ENCODE measurements at regions not wholly inside any gene's neighbourhood (a gene's known extent, or its start where the extent isn't known, plus 50 kb on each side); places are given as distances from the start of the nearest gene placed in this dataset.

- no peaks in the 10 kb centered on the region for H3K9me2 ChIP-seq
- no peak for DNase-seq
- no peak overlapping the region for H2AFZ ChIP-seq (ENCODE audit: low read depth)
- no peak overlapping the region for H3K27ac ChIP-seq (ENCODE audit: low read depth in 2 of 2, low read length in 1 of 2)
- H3K79me2 ChIP-seq (ENCODE audit: insufficient read depth): no peaks in the 10 kb centered on the region
- no peaks in the 10 kb centered on the region for H3F3A ChIP-seq (replicated peaks; ENCODE audit: insufficient read depth)
- no peaks in the 10 kb centered on the region; the same call in 1 of the 2 replicates for H3K9me3 ChIP-seq
- no peak overlapping the region for H3K4me3 ChIP-seq (ENCODE audit: low read depth in 2 of 2, low read length in 1 of 2)
- ChIA-PET CTCF (no interaction called here), POLR2A (no interaction called here)
- H3K36me3 ChIP-seq (replicated peaks in 1 of 2; ENCODE audit: control insufficient read depth in 1 of 2, insufficient read depth in 2 of 2, low read length in 1 of 2): no peaks in the 10 kb centered on the region
- H3K27me3 ChIP-seq (ENCODE audit: insufficient read depth): no peaks in the 10 kb centered on the region
- WGBS (ENCODE audit: low lambda C conversion rate): 36% methylated on average over 1 of the region's 1 CpG
- H3K9ac ChIP-seq: no peak overlapping the region
- H3K4me1 ChIP-seq (ENCODE audit: control insufficient read depth in 1 of 2, insufficient read depth in 2 of 2, low read depth in 1 of 2, low read length in 1 of 2): no peaks in the 10 kb centered on the region
- no peak for TF ChIP-seq REST (IDR thresholded peaks at IDR 0.05; ENCODE audit: low read depth, low read length)
- TF ChIP-seq RXRA (IDR thresholded peaks at IDR 0.05; ENCODE audit: borderline replicate concordance, low read depth): no peak
- TF ChIP-seq TAF1 (IDR thresholded peaks at IDR 0.05; ENCODE audit: borderline replicate concordance, low read depth, low read length): no peak
- no peak for TF ChIP-seq GABPA (IDR thresholded peaks at IDR 0.05; ENCODE audit: low read depth)
- H3K4me2 ChIP-seq: no peak overlapping the region
- H4K20me1 ChIP-seq (ENCODE audit: insufficient read depth): no peaks in the 10 kb centered on the region
Measured at GRCh38 chr3:1010228-1010627, 82.6 kb upstream of the CNTN6 start.

GRCh38 chr3:1015826-1016225, 77.0 kb upstream of the CNTN6 start:
- Histone ChIP-seq H3K4me1 (ENCODE audit: control insufficient read depth in 1 of 2, insufficient read depth in 2 of 2, low read depth in 1 of 2, low read length in 1 of 2) (no peaks in the 10 kb centered on the region), H3K27ac (ENCODE audit: low read depth in 2 of 2, low read length in 1 of 2) (no peak overlapping the region), H3F3A (replicated peaks; ENCODE audit: insufficient read depth) (no peaks in the 10 kb centered on the region), H3K4me3 (ENCODE audit: low read depth in 2 of 2, low read length in 1 of 2) (no peak overlapping the region), H2AFZ (ENCODE audit: low read depth) (no peak overlapping the region), H3K9me3 (no peaks in the 10 kb centered on the region; the same call in 1 of the 2 replicates), H3K4me2 (no peak overlapping the region), H3K79me2 (ENCODE audit: insufficient read depth) (no peaks in the 10 kb centered on the region), H3K36me3 (replicated peaks in 1 of 2; ENCODE audit: control insufficient read depth in 1 of 2, insufficient read depth in 2 of 2, low read length in 1 of 2) (no peaks in the 10 kb centered on the region), H4K20me1 (ENCODE audit: insufficient read depth) (no peaks in the 10 kb centered on the region), H3K9me2 (no peaks in the 10 kb centered on the region), H3K9ac (no peak overlapping the region), H3K27me3 (ENCODE audit: insufficient read depth) (no peaks in the 10 kb centered on the region)
- TF ChIP-seq TAF1 (IDR thresholded peaks at IDR 0.05; ENCODE audit: borderline replicate concordance, low read depth, low read length) (no peak), IRF3 (IDR thresholded peaks at IDR 0.05; ENCODE audit: low read depth, low read length) (no peak), REST (IDR thresholded peaks at IDR 0.05; ENCODE audit: low read depth, low read length) (no peak), RCOR1 (IDR thresholded peaks at IDR 0.05; ENCODE audit: low read length) (no peak), MAX (IDR thresholded peaks at IDR 0.05; ENCODE audit: low read depth) (no peak), RFX5 (IDR thresholded peaks at IDR 0.05; ENCODE audit: low read length) (no peak), YY1 (IDR thresholded peaks at IDR 0.05; ENCODE audit: low read depth) (no peak), ELF1 (IDR thresholded peaks at IDR 0.05) (no peak)
- ChIA-PET CTCF (no interaction called here), POLR2A (no interaction called here)
- no peak for DNase-seq
- 45% methylated on average over 2 of the region's 2 CpGs for WGBS (ENCODE audit: low lambda C conversion rate)
